ENCODE measurements at regions not wholly inside any gene's neighbourhood (a gene's known extent, or its start where the extent isn't known, plus 50 kb on each side); places are given as distances from the start of the nearest gene placed in this dataset.

DNA sequence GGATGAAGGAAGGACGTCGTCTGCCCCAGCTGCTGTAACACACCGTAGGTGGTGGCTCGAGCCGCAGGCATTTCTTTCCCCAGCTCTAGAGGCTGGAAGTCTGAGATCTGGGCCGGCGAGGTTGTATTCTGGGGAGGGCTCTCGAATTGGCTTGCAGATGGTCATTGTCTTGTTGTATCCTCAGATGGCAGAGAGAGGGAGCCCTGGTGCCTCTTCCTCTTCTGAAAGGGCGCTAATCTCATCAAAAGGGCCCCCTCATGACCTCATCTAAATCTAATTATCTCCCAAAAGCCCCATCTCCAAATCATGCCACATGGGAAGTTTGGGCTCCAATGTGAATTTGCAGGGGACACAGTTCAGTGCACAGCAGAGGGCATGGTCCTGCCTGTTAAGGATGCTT, 109.0 kb downstream of the SIK1 start:
- no peak for DNase-seq (ENCODE audit: low spot score)

DNA sequence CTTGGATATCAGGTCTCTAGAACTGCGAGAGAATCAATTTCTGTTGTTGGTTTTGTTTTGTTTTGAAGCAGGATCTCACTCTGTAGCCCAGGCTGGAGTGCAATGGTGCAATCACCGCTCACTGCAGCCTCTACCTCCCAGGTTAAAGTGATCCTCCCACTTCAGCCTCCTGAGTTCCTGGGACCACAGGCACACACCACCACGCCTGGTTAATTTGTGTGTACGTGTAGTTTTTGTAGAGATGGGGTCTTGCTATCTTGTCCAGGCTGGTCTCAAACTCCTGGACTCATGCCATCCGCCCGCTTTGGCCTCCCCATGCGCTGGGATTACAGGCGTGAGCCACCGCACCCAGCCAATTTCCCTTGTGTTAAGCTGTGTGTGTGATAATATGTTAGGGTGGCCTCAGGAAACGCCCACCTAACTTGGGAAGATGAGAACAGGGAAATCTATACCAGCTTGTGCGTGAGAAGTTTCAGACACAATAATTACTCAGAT, 109.6 kb downstream of the SIK1 start:
- DNase-seq (ENCODE audit: low spot score) = no peak

DNA sequence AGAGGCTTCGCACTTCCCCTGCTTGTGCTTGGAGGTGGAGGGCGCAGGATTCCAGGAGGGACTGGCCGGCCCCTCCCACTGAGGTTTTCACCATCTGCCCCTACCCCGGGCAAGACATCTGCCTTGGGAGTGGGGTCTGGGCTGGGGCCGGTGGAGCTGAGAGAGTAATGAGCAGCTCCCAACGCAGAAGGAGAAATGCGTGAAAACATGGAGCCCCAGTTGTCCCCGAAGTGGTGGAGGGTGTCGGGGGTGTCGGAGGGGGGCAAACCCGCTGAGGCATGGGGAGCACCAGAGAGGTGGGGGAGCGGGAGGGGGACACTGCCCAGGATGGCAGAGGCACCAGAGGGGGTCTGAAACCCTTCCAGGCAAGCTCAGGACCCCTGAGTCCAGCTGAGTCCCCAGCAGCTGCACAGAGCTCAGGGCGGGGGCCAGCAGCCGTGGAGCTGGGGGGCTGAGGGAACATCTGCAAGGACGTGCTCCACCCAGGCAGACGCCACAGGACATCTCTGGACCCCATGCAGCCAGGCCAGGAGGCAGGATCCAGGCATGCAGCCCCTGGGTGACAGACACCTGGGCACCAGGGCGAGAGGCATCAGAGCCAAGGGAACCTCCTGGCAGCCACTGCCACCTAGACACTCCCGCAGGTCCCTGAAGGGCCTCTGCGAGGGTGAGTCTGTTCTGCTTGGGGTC, 110.6 kb downstream of the SIK1 start:
- no peak for DNase-seq (ENCODE audit: low spot score)

DNA sequence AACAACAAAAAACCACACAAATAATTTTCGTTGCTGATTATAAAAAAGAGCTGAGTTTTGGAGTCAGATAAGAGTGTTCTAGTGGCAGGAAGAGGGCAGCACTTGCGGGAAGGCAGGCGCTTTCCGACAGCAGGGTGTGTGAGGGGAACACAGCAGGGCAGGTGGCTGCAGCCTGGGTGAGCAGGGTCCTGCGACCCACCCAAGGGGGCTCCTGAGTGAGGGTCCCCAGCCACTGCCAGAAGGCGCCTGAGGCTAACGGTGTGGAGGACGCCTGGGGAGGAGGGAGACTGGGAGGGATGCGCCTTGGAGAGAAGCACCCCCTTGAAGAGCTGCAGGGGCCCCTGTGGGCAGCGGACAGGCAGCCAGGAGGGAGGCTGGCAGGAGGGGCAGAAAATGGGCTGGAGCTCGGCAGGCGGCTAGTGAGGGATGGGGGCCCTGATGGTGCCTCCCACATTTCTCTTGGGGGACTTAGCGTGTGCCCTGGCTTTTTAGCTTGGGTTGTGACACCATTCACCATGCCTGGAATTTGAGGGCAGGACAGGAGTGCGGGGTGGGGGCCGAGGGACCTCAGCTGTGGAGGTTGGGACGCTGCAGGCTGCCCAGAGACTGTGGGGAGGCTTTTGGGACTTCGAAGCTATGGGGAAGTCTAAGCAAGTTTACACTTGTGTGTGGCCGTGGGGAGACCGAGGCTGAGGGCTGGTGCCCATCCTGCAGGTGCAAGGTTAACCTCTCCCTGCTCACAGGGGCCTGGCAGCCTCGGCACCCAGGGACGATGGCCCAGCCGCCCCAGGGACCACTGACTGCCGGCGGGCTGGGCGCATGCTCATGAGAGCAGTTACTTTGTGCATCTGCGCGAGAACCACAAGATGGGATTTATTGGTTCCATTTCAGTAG, 111.4 kb downstream of the SIK1 start:
- DNase-seq (ENCODE audit: low spot score) = no peak

DNA sequence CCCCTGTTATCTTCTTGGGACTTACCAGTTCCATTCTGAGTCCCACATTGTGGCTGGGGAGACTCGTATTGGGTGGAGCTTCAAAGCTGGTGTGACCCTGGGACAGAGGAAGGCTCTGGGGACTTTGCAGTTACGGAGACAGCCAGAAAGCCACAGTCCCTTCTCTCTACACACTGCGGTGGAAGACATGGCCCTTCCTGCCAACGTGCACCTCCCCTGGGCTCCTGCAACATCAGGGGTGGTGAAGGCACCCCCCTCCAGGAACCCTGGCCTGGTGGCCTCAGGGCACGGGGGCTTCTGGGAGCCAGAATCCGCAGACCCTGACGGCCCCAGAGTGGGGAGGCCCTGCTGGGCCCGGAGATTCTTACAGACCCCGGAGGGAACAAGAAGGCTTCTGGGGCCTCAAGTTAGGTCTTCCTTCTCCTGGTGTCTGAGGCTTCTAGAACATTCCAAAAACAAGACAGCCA, 113.0 kb downstream of the SIK1 start:
- DNase-seq (ENCODE audit: low spot score) = no peak

DNA sequence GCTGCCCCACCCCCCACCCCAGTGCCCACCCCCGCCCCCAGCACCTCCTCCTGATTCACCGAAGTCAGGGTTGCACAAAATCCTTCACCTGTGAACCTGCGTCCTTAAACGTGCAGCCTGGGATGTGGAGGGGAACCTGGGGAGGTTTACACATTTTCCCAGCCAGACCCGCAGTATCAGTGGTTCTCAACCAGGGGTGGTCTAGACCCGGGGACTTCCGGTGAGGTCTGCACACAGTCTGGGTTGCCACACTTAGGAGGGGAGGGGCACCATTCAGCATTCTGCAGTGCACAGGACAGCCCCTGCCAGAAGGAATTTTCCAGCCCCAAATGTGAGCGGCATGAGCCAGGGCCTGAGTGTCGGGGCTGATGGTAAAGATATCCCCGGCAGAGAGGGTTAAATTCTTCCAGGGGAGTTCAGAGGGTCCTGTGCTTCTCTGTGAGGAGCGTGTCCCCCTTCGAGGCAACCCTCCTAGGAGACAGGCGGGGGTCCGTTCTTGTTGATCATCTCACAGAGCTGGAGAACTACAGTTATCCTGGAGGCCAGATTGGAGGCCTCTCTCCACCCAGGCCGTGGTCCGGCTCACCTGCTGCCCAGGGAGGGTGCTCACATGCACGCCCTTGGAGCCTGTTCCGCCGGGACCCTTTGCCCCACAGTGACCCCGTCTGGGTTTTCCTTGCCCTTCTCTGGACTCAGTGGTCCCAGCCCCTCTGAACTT, 113.6 kb downstream of the SIK1 start:
- no peak for DNase-seq (ENCODE audit: low spot score)

DNA sequence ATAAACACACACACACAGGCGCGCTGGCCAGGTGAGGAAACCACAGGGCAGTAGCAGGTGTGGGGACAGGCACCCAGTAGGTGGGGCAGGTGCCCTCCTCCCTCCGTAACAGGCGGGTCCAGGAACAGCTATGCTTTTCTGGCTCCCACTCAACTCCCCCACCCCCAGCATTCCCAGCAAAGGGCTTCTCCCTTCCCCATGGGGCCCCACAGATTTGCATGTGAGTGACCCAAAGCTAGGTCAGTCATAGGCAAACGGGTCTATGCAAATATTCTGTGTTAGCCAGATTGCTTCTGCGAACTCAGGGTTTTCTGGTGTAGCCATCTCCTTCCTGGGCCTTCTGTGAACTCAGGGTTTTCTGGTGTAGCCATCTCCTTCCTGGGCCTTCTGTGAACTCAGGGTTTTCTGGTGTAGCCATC, 114.2 kb downstream of the SIK1 start:
- DNase-seq (ENCODE audit: low spot score) = no peak

DNA sequence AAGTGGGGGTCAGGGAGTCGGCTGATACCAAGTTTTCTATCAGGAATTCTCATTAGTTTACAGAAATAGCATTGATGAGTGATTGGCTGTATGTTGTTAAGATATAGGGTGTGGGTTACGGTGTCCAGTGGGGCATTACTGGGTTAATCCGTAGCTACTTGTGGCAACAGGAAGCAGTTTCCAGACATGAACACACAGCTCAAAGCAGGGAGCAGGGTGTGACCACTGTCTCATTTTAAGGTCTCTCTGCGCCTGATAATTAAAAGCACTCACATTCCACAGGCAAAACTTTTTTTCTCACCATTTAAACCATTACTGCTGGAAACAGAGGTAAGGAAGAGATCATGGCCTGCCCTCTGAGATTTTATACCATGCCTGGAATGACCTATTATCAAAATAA, 114.9 kb downstream of the SIK1 start:
- no peak for DNase-seq (ENCODE audit: low spot score)

DNA sequence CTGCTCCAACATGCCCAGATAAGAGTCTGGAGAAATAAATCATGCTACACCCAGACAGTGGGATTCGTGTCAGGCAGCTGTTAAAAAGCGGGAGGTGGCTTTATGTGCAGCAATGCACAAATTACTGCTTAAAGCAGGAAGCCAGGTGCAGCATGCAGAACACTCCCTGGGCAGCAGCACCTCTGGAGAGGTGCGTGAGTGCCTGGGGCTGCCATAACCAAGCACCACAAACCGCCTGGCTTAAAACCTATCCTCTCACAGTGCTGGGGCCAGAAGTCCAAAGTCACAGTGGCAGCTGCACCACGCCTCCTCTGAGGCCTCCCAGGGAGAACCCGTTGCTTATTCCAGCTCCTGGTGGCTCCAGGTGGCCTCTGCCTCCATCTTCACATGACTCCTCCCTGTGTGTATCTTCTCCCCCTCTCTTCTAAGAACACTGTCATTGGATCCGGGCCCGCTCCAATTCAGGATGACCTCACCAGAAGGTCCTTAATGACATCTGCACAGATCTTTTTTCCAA, 115.6 kb downstream of the SIK1 start:
- no peak for DNase-seq (ENCODE audit: low spot score)

DNA sequence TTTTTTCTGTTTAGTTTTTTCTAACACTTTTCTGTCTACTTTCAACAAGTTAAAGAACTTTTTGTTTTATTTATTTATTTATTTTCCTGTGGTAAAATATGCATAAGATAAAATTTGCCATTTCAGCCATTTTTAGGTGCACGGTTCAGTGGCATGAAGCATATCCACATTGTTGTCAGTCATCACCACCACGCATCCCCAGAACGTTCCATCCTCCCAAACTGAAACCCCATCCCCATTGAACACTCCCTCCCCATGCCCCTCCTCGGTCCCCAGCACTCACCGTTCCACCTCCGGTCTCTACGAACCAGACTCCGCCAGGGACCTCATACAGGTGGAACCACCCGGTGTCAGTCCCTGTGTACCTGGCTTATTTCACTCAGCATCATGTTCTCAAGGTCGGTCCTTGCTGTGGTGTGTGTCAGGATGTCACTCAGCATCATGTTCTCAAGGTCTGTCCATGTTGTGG, 118.1 kb downstream of the SIK1 start:
- DNase-seq (ENCODE audit: low spot score) = no peak

DNA sequence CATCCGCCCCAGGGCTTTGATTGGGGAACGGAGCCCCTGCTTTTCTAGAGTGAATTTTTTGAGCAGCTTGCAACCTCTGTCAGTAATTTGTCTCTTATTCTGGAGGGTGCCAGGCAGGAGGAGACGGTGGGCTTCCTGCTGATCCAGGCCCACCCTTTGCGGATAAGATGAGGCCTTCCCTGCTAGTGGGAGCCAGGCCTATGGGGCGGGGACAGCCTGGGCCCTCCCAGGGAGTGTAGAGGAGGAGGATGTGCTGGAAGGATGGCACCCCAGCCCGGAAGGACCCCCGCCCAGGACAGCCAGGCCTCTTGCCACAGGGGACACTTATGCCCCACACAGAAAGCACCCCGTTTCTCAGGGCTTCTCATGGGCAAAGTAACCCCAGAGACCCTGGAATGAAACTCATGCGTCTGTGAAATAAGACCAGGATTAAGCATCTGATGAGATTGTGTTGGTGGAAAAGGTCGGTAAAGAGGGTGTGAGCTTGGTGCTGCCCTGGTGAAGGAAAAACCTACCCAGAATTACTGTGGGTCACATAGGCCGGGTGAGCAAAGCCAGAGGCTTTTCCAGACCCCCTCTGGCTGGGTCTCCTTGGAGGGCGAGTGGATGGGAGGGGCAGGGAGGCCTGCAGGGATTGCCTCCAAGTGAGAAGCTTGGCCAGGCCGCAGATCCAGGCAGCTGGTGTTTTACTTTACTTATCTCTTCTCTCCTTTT, 118.7 kb downstream of the SIK1 start:
- no peak for DNase-seq (ENCODE audit: low spot score)

DNA sequence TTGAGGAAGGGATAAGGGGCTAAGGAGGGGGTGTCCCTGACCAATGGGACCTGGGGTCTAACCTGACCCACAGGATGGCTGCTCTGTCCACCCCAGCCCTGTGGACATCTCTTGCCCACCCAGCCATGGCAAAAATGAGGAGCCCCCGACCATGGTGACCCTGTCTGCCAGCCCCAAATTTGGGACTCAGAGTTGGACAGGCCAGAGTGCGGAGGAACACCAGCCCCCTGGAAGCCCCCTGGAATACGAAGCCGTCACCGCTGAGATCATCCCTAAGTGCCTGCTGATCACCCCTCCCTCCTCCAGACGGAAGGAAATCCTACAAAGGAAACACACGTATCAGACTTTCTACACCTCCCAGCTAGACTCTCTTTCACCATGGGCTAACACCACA, 119.3 kb downstream of the SIK1 start:
- DNase-seq (ENCODE audit: low spot score) = no peak

DNA sequence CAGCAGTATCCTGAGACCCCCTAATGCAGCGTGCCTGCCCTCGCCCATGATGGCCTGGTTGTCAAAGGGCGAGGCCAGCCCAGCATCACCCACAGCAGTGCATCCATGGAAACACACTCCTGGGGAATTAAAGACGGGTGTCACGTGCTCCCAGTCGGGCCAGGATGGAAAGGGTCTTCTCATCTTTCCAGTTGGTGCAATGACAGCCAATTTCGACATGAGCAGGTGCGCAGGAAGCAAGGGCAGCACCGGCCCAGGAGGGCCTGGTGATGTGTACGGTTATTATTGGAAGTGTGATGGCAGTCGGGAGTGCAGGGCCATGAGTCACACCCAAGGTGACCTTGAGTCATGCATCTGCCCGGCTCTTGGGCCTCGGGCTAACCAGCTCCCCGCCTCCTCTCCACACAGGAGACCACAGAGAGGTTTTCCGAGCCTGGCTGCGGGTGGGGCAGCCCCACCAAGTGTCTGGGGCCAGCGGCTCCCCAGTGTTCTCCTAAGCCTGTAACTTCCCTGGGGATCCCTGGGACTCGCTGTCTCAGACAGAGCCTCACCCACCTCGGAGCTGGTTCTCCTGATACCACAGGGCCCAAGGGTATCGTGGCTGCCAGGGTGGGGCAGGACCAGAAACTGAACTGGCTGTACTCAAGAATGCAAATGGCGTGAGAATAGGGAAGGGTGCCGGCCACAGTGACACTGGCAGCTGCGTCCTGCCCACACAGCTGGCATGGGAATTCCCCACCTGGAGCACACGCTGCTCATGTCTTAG, 119.8 kb downstream of the SIK1 start:
- peak; percentile 33 for DNase-seq (ENCODE audit: low spot score)

DNA sequence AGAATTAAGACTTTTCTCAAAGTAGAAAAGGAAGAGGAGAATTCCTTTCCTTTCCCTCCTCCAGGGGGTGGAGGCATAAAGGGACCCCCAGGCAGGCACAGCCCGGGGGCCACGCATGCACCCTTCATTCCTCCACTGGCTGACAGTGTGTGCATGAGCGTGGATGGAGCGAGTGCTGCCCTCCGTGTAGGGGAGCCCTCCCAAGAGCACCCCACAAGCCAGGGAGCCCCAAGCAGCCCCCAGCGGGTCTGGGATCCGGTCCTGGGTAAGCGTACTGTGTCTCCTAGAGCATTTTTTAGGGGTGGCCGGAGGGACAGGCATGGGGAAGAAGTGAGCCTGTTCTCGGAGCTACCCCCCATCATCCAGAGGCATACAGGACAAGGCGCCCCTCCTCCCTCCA, 120.5 kb downstream of the SIK1 start:
- no peak for DNase-seq (ENCODE audit: low spot score)

DNA sequence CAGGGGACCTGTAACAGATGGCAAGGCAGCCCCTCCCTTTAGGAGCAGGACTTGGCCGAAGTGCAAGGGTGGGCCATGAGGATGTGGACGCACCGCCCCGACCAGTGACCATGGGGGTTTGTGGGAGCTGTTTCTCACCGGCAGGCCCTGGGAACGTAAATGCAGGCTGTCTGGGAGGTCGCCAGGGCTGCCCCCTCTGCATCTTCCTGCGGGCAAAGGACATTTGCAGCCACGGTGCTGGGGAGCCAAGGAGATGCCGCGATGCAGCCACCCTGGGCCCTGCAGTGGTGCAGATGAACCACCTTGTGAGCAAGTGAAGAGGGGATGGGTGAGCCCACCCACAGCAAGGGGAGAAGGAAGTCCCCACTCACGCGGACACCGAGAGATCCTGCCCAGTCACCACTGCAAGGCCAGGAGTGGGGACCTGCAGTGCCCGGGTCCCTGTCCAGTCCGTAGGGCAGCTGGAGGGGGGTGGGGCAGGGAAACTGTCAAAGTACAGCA, 121.1 kb downstream of the SIK1 start:
- no peak for DNase-seq (ENCODE audit: low spot score)

DNA sequence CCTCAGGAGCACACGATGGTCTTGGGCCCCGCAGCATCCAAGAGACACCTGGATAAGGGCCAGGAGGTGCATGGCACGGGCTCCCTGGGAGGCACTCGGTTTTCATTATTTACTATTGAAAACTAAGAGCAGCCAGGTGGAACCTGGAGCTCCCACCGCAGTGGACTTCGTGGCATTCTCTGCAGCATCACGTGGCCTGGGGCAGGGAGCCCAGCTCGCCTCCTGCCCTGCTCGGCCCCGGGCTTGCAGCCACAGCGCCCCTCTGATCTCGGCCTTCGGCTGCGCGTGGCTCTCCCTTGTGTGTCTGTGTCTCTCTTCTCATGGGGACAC, 121.6 kb downstream of the SIK1 start:
- no peak for DNase-seq (ENCODE audit: low spot score)

DNA sequence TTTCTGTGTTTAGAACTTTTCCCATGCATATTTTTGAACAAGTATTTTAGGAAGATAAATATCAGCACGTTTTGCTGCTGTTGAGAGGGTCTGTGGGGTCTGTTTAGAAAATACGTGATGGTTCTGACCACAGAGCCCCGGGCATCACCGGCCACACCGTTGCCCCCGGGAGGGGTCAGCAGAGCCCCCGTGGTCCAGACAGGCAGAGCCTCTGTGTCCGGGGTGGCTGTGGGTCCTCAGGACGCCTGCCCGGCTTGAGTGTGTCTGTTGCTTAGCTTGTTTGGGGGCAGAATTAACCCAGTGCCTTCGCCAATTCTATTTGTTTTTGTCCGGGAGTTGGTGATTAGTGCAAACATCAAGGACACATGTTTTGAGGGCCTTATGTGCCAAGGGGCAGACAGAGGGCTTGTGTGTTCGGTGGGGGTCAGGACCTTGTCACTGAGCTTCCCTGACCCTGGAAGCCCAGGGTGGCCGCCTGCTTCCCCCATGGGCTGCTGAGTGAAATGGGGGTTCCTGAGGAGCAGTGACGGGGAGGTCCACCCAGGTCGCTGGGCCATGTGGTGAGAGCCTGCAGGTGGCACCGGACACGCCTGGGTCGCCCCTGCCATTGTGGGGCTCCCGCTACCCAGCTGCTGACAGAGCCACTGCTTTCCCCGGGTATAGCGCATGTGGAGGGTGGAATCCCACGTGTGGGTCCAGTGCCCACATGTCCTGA, 122.2 kb downstream of the SIK1 start:
- DNase-seq (ENCODE audit: low spot score) = no peak

DNA sequence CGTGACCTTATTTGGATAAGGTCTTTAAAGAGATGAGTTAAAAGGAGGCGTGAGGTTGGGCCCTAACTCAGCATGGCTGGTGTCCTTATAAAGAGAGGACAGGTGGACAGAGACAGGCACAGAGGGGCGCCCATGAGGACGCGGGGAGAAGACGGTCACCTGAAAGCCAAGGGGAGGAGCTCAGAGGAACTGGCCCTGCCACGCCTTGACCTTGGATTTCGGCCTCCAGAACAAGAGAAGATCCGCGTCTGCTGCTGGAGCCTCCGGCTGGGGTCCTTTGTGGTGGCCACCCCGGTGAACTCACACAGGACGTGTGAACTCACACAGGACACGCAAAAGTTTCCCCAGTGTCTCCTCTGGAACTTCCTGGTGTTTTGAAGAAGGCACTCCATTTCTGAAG, 122.7 kb downstream of the SIK1 start:
- no peak for DNase-seq (ENCODE audit: low spot score)

DNA sequence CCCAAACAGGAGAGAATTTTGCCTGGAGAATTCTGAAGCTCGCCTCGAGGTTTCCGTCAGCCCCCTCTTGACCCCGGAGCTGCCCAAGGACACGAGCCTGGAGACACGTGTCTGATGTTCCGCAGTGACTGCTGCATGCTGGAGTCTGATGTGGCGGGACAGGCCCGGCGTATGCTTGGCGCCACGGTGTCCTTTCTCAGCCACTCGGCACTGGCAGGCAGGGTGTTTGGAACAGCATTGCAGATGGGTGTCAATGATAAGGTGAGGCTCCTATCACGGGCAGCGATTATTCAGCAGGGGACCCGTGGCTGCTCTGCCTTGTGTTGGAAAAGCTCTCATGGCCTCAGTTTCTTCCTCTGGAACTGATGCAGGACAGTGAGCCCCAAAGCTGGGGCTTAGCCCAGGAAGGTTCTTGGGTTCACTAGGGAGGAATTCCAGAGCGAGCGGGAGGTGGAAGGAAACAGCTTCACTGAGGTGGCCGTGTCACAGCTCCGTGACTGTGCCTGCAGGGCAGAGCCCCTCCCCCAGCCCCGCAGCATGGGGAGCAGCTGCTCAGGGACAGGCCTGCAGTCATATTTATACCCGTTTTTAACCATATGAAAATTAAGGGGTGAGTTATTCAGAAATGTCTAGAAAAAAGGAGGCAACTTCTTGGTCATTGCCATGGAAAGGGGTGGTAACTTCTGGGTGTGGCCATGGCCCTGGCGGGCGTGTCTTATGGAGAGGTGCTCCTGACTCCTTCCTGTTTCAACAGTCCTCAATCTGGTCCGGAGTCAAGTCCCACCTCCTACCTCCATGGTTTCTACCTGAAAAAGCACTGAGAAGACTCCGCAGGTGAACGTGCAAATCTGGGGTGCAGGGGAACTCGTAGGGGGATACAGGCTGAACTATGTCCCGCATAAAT, 123.4 kb downstream of the SIK1 start:
- DNase-seq (ENCODE audit: low spot score) = no peak

Data from activated CD4-positive, alpha-beta T cell treated with anti-CD3 and anti-CD28 coated beads, Interleukin-2, Interleukin-4, amounts not matched to agents 100 ng/mL and 50 ng/mL, durations not matched to agents 16 hours and 8 hours (primary cell).